Left renal pelvis (tissue), 4 donors: ENCODE measurements at regions not wholly inside any gene's neighbourhood (a gene's known extent, or its start where the extent isn't known, plus 50 kb on each side); places are given as distances from the start of the nearest gene placed in this dataset.

Experiments used
- DNase-seq, 4 donors: peaks; one replicate each; pipeline ENCODE4 v3.0.0-alpha.2; 2013; ENCODE audit warnings: low read depth in 4 of 4, low spot score in 3 of 4

GRCh38 chr2:150872756-150873395 lies 385.4 kb upstream of the RND3 start:
- DNase-seq = peak in 1 of 4 donors; percentile 16

GRCh38 chr2:150866431-150866830 lies 379.0 kb upstream of the RND3 start:
- DNase-seq = no peak

- DNase-seq = no peak
Observed at GRCh38 chr2:150863691-150864090, 376.2 kb upstream of the RND3 start.

GRCh38 chr2:150860301-150860700 lies 372.8 kb upstream of the RND3 start:
- DNase-seq = no peak

GRCh38 chr2:150859877-150860276 lies 372.4 kb upstream of the RND3 start:
- DNase-seq = no peak

GRCh38 chr2:150859162-150859561 lies 371.7 kb upstream of the RND3 start:
- DNase-seq = no peak

- DNase-seq = no peak
Observed at GRCh38 chr2:150858382-150858781, 370.9 kb upstream of the RND3 start.

GRCh38 chr2:150856596-150857281 lies 369.3 kb upstream of the RND3 start:
- DNase-seq = no peak

GRCh38 chr2:150853263-150853662 lies 365.8 kb upstream of the RND3 start:
- no peak for DNase-seq

- DNase-seq = no peak
Observed at GRCh38 chr2:150850641-150851040, 363.2 kb upstream of the RND3 start.

GRCh38 chr2:150847578-150847977 lies 360.1 kb upstream of the RND3 start:
- no peak for DNase-seq

GRCh38 chr2:150846691-150847090 lies 359.2 kb upstream of the RND3 start:
- DNase-seq = no peak

GRCh38 chr2:150832686-150833085 lies 345.2 kb upstream of the RND3 start:
- DNase-seq = no peak

- no peak for DNase-seq
Observed at GRCh38 chr2:150824118-150824517, 336.7 kb upstream of the RND3 start.

GRCh38 chr2:150817422-150817821 lies 330.0 kb upstream of the RND3 start:
- DNase-seq = no peak

- no peak for DNase-seq
Observed at GRCh38 chr2:150812664-150813367, 325.3 kb upstream of the RND3 start.

GRCh38 chr2:150812066-150812465 lies 324.6 kb upstream of the RND3 start:
- no peak for DNase-seq

- DNase-seq = no peak
Observed at GRCh38 chr2:150811259-150811855, 323.9 kb upstream of the RND3 start.

GRCh38 chr2:150809103-150809502 lies 321.6 kb upstream of the RND3 start:
- no peak for DNase-seq

GRCh38 chr2:150806336-150806735 lies 318.9 kb upstream of the RND3 start:
- peak in 2 of 4 donors; percentile 4 to 18 for DNase-seq

GRCh38 chr2:150803689-150804398 lies 316.4 kb upstream of the RND3 start:
- DNase-seq = no peak
